GM13976 (cell line): ENCODE measurements at regions not wholly inside any gene's neighbourhood (a gene's known extent, or its start where the extent isn't known, plus 50 kb on each side); places are given as distances from the start of the nearest gene placed in this dataset.

ENCODE experiments used
- DNase-seq: peaks from one replicate; pipeline ENCODE4 v3.0.0; 2012; ENCODE audit warnings: low spot score
- CTCF ChIP-seq: IDR thresholded peaks from 2 replicates; pipeline ENCODE4 v1.5.1; 2012; ENCODE audit warnings: borderline replicate concordance, mild to moderate bottlenecking; ENCODE audit not compliant: insufficient read depth; ENCODE audit errors: extremely low read depth, missing control alignments, control extremely low read depth
- in situ Hi-C: fragments of 300-500 bp; cut with MboI; formaldehyde crosslinking; loops from one replicate; pipeline ENCODE4 v1.12.0; 2022; ENCODE audit warnings: low sequenced_read_pairs, mixed read lengths, inconsistent platforms; ENCODE audit not compliant: unreplicated experiment

- in situ Hi-C loops = no loop called here
Observed at GRCh38 chr14:35978561-35978960, 152.4 kb downstream of the BRMS1L start.

GRCh38 chr14:35975814-35976213, 149.7 kb downstream of the BRMS1L start:
- no peak for DNase-seq
- no peak for TF ChIP-seq CTCF
- in situ Hi-C loops = no loop called here

More at GRCh38 chr14:35978561-35978960, 152.4 kb downstream of the BRMS1L start:
- TF ChIP-seq CTCF = no peak
- DNase-seq = no peak

- TF ChIP-seq CTCF = no peak
- in situ Hi-C loops = no loop called here
- DNase-seq = no peak
Observed at GRCh38 chr14:35973770-35974169, 147.6 kb downstream of the BRMS1L start.

- in situ Hi-C loops = no loop called here
- TF ChIP-seq CTCF = no peak
- DNase-seq = no peak
Observed at GRCh38 chr14:35971965-35972630, 146.0 kb downstream of the BRMS1L start.

GRCh38 chr14:35969310-35969709, 143.2 kb downstream of the BRMS1L start:
- in situ Hi-C loops = no loop called here
- TF ChIP-seq CTCF = no peak
- DNase-seq = no peak

- no peak for DNase-seq
- in situ Hi-C loops = no loop called here
- no peak for TF ChIP-seq CTCF
Observed at GRCh38 chr14:35965400-35965799, 139.3 kb downstream of the BRMS1L start.
